IMR-90 (cell line): ENCODE measurements at regions not wholly inside any gene's neighbourhood (a gene's known extent, or its start where the extent isn't known, plus 50 kb on each side); places are given as distances from the start of the nearest gene placed in this dataset.

ENCODE experiments used
- ATAC-seq: fragments of 200-7000 bp; cut with Tn5 transposase; 2 replicates; pipeline ENCODE4 v1.9.1; 2020; ENCODE audit warnings: low read depth, mild to moderate bottlenecking, moderate library complexity
- BruUV-seq: library from RNA; stranded (reverse); fragments of 400-500 nt; replicated peaks from 2 replicates; lab custom pipeline; 2021; lab: Mats Ljungman, UMichigan
- CTCF ChIA-PET: fragments of 300-600 bp; formaldehyde crosslinking; extraction: SDS; loops from one replicate; lab custom pipeline; 2021; ENCODE audit warnings: antibody characterized with exemption; lab: Yijun Ruan, JAX
- POLR2A ChIA-PET: fragments of 300-600 bp; sonication (Branson Sonifier 250); formaldehyde crosslinking; loops from one replicate; lab custom pipeline; 2022; ENCODE audit warnings: antibody characterized with exemption; ENCODE audit not compliant: unreplicated experiment; lab: Charles Lee
- DNase-seq: peaks from one replicate; pipeline ENCODE4 v3.0.0; 2013
- H2AFZ ChIP-seq: replicated peaks from 2 replicates; pipeline ENCODE3; 2013; ENCODE audit warnings: low read length, mild to moderate bottlenecking; ENCODE audit not compliant: poor library complexity
- H2AK5ac ChIP-seq: 2 replicates; pipeline ENCODE4 v1.6.1; 2013; ENCODE audit warnings: low read depth, low read length, inconsistent platforms
- H2AK9ac ChIP-seq: replicated peaks from 2 replicates; pipeline ENCODE3; 2013; ENCODE audit warnings: mild to moderate bottlenecking, low read depth, low read length, moderate library complexity; ENCODE audit not compliant: poor library complexity
- H2BK120ac ChIP-seq: 2 replicates; pipeline ENCODE4 v1.6.1; 2013; ENCODE audit warnings: low read depth, low read length, inconsistent platforms
- H2BK15ac ChIP-seq: 3 replicates; pipeline ENCODE4 v1.6.1; 2013; ENCODE audit warnings: low read depth, low read length, inconsistent platforms
- H2BK20ac ChIP-seq: 2 replicates; pipeline ENCODE4 v1.6.1; 2013; ENCODE audit warnings: low read depth, mild to moderate bottlenecking, inconsistent platforms, low read length, moderate library complexity
- H2BK5ac ChIP-seq: 2 replicates; pipeline ENCODE4 v1.6.1; 2013; ENCODE audit warnings: mild to moderate bottlenecking, low read depth, low read length, inconsistent platforms; ENCODE audit not compliant: poor library complexity, severe bottlenecking
- H3K14ac ChIP-seq: replicated peaks from 2 replicates; pipeline ENCODE4 v1.6.1; 2013; ENCODE audit warnings: low read depth, low read length, inconsistent platforms
- H3K18ac ChIP-seq: 2 replicates; pipeline ENCODE4 v1.6.1; 2013; ENCODE audit warnings: low read depth, low read length, control low read depth
- H3K23ac ChIP-seq: 2 replicates; pipeline ENCODE4 v1.6.1; 2013; ENCODE audit warnings: low read depth, low read length, inconsistent platforms
- H3K27ac ChIP-seq: 2 replicates; pipeline ENCODE4 v1.5.1; 2013; ENCODE audit warnings: mild to moderate bottlenecking, control low read depth, low read length; ENCODE audit not compliant: insufficient read depth
- H3K27me3 ChIP-seq: 2 replicates; pipeline ENCODE4 v1.6.1; 2013; ENCODE audit warnings: low read length; ENCODE audit not compliant: control insufficient read depth, insufficient read depth
- H3K36me3 ChIP-seq: 2 replicates; pipeline ENCODE4 v1.6.1; 2013; ENCODE audit warnings: low read length, mixed read lengths; ENCODE audit not compliant: control insufficient read depth, insufficient read depth
- H3K4ac ChIP-seq: 2 replicates; pipeline ENCODE4 v1.6.1; 2013; ENCODE audit warnings: low read depth, low read length, inconsistent platforms
- H3K4me1 ChIP-seq: 2 replicates; pipeline ENCODE4 v1.6.1; 2013; ENCODE audit warnings: low read length, mixed read lengths; ENCODE audit not compliant: control insufficient read depth, insufficient read depth
- H3K4me2 ChIP-seq: 2 replicates; pipeline ENCODE4 v1.6.1; 2013; ENCODE audit warnings: low read depth, mild to moderate bottlenecking, control low read depth, low read length, moderate library complexity
- H3K4me3 ChIP-seq: 2 replicates; pipeline ENCODE4 v1.5.1; 2013; ENCODE audit warnings: low read depth, mild to moderate bottlenecking, control low read depth, low read length, moderate library complexity; ENCODE audit not compliant: insufficient read depth
- H3K56ac ChIP-seq: 2 replicates; pipeline ENCODE4 v1.6.1; 2013; ENCODE audit warnings: low read length, inconsistent platforms; ENCODE audit not compliant: insufficient read depth; ENCODE audit errors: extremely low read depth
- H3K79me1 ChIP-seq, 2 experiments: 2 replicates each; pipeline ENCODE4 v1.6.1; 2013; ENCODE audit warnings: low read length in 2 of 2, inconsistent platforms in 1 of 2, low read depth in 1 of 2
- H3K9ac ChIP-seq: 2 replicates; pipeline ENCODE4 v1.6.1; 2013; ENCODE audit warnings: low read depth, low read length, control low read depth
- H3K9me1 ChIP-seq: 2 replicates; pipeline ENCODE4 v1.6.1; 2013; ENCODE audit warnings: low read length, inconsistent platforms; ENCODE audit not compliant: insufficient read depth
- H3K9me3 ChIP-seq: 2 replicates; pipeline ENCODE4 v1.6.1; 2013; ENCODE audit warnings: low read length; ENCODE audit not compliant: control insufficient read depth, insufficient read depth
- H4K20me1 ChIP-seq: 2 replicates; pipeline ENCODE4 v1.6.1; 2013; ENCODE audit warnings: low read length, inconsistent platforms; ENCODE audit not compliant: insufficient read depth
- H4K5ac ChIP-seq: 2 replicates; pipeline ENCODE4 v1.6.1; 2013; ENCODE audit warnings: mild to moderate bottlenecking, low read depth, low read length, control low read depth
- H4K8ac ChIP-seq, 2 experiments: 2 replicates each; pipeline ENCODE4 v1.6.1; 2013; ENCODE audit warnings: low read depth in 2 of 2, low read length in 2 of 2, control low read depth in 1 of 2, inconsistent platforms in 1 of 2
- H4K91ac ChIP-seq: 2 replicates; pipeline ENCODE4 v1.6.1; 2013; ENCODE audit warnings: low read depth, low read length, inconsistent platforms; ENCODE audit not compliant: insufficient read depth
- CEBPB ChIP-seq: IDR thresholded peaks from 2 replicates; pipeline ENCODE4 v1.6.1; 2012; ENCODE audit warnings: low read depth, low read length, improper control_type of control experiment
- NFE2L2 ChIP-seq: fragments of 150-350 bp; IDR thresholded peaks from 2 replicates; pipeline ENCODE4 v1.6.1; 2016; ENCODE audit warnings: low read depth, mild to moderate bottlenecking, low read length
- WGBS, 2 experiments: methylation state at CpG; one replicate each; pipeline versions ENCODE4 v1.1.5 to v1.1.7; 2013; ENCODE audit warnings: missing lambda C conversion rate in 2 of 2; ENCODE audit not compliant: insufficient read length in 1 of 2; ENCODE audit errors: extremely low coverage in 2 of 2; 5-methylcytosine and 5-hydroxymethylcytosine counted together
- dilution Hi-C: fragments of 300-500 bp; cut with HindIII; formaldehyde crosslinking; loops from one replicate; pipeline ENCODE4 v1.14.3; 2018; ENCODE audit warnings: low sequenced_read_pairs; ENCODE audit not compliant: unreplicated experiment
- in situ Hi-C: fragments of 300-500 bp; cut with MboI; formaldehyde crosslinking; loops from 3 replicates; pipeline ENCODE4 v1.14.3; 2019; ENCODE audit warnings: low sequenced_read_pairs, inconsistent platforms, mixed read lengths
- intact Hi-C: fragments of 100-400 bp; cut with micrococcal nuclease; formaldehyde crosslinking; loops from 2 replicates; pipeline ENCODE4 v1.10.0; 2022
- TF ChIP-seq, protein P1 (sequence below): conservative IDR thresholded peaks from 2 replicates; pipeline ENCODE4 v1.5.1; 2012; ENCODE audit warnings: mild to moderate bottlenecking, low read depth, low read length, improper control_type of control experiment
- TF ChIP-seq, protein P2 (sequence below): fragments of 150-350 bp; IDR thresholded peaks from 2 replicates; pipeline ENCODE4 v1.6.1; 2016; ENCODE audit warnings: low read depth, mild to moderate bottlenecking, low read length, moderate library complexity, borderline replicate concordance

DNA sequence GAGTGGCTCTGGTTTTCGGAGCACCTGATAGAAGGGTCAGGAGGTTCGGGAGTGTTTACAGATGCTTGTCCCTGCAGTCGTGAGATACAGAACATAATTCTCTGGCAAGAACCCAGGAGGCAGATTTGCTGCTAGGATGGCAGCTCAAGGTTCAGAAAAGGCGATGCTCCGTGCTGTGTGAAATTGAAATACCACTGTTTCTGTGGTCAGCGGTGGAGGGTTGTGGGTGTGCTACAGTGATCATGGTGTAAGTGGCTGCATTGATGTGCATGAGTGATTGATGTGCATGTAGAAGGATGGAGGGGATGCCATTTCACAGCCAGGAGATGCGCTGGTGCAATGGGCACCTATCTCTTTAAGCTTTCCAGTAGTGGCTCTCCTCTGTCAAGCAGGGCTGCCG is 322.1 kb downstream of the GALR1 start:
- 49% methylated on average over 5 of the region's 8 CpGs; no CpG with 5 or more reads in 1 of the 2 experiments for WGBS, 2 experiments
- BruUV-seq: no TSS peak
- no peak overlapping the region for H4K5ac ChIP-seq
- H2AK9ac ChIP-seq: no peak overlapping the region
- H4K8ac ChIP-seq: no peak overlapping the region
- intact Hi-C loops (no loop called here), in situ Hi-C loops (no loop called here), dilution Hi-C loops (no loop called here)
- ChIA-PET POLR2A (no interaction called here), CTCF (no interaction called here)
- H4K20me1 ChIP-seq: no peaks in the 10 kb centered on the region
- H2AK5ac ChIP-seq: no peak overlapping the region
- H3K56ac ChIP-seq: no peak overlapping the region
- H3K9me1 ChIP-seq: no peaks in the 10 kb centered on the region
- ATAC-seq (no peak), DNase-seq (no peak)
- H3K4ac ChIP-seq: no peak overlapping the region
- no peak overlapping the region for H3K4me2 ChIP-seq
- H2BK5ac ChIP-seq: no peak overlapping the region
- no peak overlapping the region for H2BK120ac ChIP-seq
- no peak overlapping the region for H3K27ac ChIP-seq
- no peaks in the 10 kb centered on the region for H3K79me1 ChIP-seq
- H2BK15ac ChIP-seq: no peak overlapping the region
- H2BK20ac ChIP-seq: no peak overlapping the region
- no peak overlapping the region for H2AFZ ChIP-seq
- no peak overlapping the region for H3K4me3 ChIP-seq
- no peak overlapping the region for H3K9ac ChIP-seq
- H3K27me3 ChIP-seq: no peaks in the 10 kb centered on the region
- H3K9me3 ChIP-seq: peaks cover 27% of the 10 kb centered on the region
- H3K14ac ChIP-seq: no peak overlapping the region
- H3K36me3 ChIP-seq: no peaks in the 10 kb centered on the region
- H3K18ac ChIP-seq: no peak overlapping the region
- TF ChIP-seq CEBPB (no peak), NFE2L2 (no peak)
- TF ChIP-seq, protein P1, sequence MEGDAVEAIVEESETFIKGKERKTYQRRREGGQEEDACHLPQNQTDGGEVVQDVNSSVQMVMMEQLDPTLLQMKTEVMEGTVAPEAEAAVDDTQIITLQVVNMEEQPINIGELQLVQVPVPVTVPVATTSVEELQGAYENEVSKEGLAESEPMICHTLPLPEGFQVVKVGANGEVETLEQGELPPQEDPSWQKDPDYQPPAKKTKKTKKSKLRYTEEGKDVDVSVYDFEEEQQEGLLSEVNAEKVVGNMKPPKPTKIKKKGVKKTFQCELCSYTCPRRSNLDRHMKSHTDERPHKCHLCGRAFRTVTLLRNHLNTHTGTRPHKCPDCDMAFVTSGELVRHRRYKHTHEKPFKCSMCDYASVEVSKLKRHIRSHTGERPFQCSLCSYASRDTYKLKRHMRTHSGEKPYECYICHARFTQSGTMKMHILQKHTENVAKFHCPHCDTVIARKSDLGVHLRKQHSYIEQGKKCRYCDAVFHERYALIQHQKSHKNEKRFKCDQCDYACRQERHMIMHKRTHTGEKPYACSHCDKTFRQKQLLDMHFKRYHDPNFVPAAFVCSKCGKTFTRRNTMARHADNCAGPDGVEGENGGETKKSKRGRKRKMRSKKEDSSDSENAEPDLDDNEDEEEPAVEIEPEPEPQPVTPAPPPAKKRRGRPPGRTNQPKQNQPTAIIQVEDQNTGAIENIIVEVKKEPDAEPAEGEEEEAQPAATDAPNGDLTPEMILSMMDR: no peak
- TF ChIP-seq, protein P2, sequence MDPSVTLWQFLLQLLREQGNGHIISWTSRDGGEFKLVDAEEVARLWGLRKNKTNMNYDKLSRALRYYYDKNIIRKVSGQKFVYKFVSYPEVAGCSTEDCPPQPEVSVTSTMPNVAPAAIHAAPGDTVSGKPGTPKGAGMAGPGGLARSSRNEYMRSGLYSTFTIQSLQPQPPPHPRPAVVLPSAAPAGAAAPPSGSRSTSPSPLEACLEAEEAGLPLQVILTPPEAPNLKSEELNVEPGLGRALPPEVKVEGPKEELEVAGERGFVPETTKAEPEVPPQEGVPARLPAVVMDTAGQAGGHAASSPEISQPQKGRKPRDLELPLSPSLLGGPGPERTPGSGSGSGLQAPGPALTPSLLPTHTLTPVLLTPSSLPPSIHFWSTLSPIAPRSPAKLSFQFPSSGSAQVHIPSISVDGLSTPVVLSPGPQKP: no peak
- no peaks in the 10 kb centered on the region for H3K4me1 ChIP-seq
- no peak overlapping the region for H4K91ac ChIP-seq
- no peak overlapping the region for H3K23ac ChIP-seq
